SH-SY5Y (cell line): ENCODE measurements at regions not wholly inside any gene's neighbourhood (a gene's known extent, or its start where the extent isn't known, plus 50 kb on each side); places are given as distances from the start of the nearest gene placed in this dataset.

Experiments used
- GATA2 ChIP-seq: IDR thresholded peaks from 2 replicates; pipeline ENCODE4 v1.6.1; 2011; ENCODE audit warnings: mild to moderate bottlenecking, low read depth, low read length
- GATA3 ChIP-seq: IDR thresholded peaks from 2 replicates; pipeline ENCODE4 v1.6.1; 2011; ENCODE audit warnings: low read depth, mild to moderate bottlenecking, low read length, moderate library complexity

DNA sequence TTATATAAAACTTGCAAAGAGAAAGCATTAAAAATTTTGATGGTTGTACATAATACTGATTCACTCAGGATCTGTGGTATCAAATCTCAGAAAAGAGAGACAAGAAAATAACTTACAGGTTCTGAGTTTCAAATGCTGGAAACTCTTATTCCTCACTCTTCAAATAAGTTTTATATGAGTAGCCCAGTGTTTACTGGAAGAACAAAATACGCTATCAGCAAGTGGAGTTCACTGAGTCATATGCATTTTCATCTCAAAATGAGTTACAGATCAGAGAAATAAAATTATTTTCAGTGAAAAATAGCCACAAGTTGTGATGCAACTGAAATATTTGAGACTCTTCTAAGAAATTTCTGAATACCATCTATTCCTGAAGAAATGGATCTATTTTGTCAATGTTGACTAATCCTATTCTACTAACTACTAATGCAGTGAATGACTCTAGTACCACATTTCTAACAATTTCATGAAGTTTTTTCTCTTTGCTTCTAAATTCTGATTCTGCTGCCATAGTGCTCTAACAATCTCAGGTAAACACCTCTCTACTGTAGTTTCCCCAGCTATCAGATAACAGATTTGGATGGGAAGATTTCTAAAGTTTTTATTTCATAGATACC lies 391.7 kb downstream of the ZEB2 start:
- TF ChIP-seq GATA2 (no peak), GATA3 (no peak)

DNA sequence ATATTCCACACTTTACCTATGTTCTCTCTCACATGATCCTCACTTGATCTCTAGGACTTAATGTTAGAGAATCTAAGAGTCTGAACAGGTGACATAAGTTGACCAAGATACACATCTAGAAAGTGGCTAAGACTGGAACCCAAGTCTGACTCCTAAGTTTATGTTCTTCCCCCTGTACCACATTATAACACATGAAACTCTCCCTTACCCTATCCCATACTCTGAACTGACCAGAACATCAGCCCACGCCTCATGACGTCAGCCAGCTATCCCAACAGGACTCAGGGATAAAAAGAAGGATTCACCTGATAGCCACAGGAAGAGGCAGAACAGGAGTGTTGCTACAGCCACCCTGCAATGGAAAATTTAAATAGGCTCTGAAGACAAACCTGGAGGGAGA lies 392.2 kb downstream of the ZEB2 start:
- TF ChIP-seq GATA3 = no peak
- no peak for TF ChIP-seq GATA2

DNA sequence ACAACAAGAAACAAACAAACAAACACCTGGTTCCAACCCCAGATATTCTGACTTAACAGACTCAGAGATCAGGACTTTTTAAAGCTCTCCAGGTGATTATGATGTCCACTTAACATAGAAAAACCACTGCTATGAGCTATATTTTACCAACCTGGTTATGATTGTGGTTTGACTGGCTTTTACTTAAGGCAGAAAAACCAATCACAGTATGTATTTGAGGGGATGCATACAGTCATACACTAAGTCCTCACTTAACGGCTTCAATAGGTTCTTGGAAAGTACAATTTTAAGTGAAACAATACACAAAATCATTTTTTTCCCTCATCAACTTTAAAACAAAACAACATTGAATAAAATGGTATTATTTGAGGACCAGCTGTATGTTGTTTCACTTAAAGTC lies 393.6 kb downstream of the ZEB2 start:
- TF ChIP-seq GATA3 (no peak), GATA2 (no peak)

DNA sequence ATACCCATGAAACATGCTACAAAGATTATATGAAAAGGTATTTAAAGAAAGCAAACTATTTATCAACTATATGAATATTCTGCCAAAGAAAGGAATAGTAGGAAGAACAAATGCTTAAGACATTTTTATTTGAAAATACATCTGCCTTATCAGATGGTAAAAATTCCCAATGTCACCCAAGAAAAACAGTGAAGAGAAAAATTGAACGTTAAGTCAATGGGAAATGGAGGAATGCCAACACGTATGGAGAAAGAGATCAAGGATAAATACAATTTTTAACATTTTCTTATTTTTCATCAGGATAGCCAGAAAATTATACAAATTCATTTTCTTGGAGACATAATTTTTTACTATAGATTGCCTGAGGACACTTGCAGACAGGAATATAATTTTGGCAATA lies 394.2 kb downstream of the ZEB2 start:
- TF ChIP-seq GATA2 (no peak), GATA3 (no peak)

DNA sequence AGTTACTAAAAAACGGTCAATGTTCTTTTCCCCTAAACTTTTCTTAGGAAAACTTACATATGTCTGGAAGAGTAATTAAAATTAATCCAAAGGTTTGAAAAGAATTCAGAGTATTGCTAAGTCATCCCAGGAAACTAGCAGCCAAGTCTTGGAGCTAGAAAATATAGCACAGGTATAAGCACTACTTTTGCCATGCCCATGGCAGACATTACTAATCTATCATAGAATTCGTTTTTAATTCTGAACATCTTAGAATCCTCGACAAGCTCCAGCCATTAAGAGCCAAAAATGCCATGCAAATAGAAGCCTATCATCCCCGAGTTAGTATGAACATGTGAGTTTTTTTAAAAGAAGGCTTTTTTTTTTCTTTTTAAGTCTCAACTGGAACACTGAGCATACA lies 395.0 kb downstream of the ZEB2 start:
- TF ChIP-seq GATA2 = no peak
- no peak for TF ChIP-seq GATA3

DNA sequence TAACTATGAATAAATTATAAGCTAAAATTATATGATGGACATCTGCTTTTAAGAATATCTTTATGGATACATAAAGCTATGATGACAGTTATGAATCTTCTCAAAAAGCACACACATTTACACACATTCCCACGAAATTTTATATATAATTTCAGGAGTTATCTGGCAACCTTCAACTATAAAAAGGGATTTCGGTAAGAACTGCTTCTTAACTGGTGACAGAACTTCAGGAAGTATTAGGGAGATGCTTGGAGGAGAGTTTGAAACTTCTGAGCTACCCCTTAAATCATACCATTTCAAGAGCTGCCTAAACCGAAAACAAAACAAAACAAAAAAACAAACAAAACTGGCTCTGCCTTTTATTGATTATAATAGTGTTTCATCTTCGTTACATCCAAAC lies 399.4 kb downstream of the ZEB2 start:
- TF ChIP-seq GATA3 (no peak), GATA2 (no peak)

DNA sequence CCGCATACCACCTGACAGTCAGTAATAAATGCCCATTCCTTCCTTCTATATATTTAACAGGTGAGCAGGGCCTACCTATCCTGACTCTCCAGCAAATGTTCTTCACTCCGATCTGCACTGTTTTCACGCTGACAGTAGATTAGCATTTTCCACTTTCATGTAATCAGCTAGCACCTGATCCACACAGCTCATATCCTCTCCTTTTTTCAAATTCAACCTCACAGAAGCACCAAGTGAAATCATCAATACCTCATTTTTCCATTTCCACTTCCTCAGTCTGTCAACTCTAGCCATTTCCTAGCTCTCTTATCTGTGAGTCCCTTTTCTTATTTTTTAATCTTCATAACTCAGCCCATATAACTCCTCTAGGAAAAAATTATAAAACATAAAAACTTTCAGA lies 402.8 kb downstream of the ZEB2 start:
- TF ChIP-seq GATA3 (no peak), GATA2 (no peak)

DNA sequence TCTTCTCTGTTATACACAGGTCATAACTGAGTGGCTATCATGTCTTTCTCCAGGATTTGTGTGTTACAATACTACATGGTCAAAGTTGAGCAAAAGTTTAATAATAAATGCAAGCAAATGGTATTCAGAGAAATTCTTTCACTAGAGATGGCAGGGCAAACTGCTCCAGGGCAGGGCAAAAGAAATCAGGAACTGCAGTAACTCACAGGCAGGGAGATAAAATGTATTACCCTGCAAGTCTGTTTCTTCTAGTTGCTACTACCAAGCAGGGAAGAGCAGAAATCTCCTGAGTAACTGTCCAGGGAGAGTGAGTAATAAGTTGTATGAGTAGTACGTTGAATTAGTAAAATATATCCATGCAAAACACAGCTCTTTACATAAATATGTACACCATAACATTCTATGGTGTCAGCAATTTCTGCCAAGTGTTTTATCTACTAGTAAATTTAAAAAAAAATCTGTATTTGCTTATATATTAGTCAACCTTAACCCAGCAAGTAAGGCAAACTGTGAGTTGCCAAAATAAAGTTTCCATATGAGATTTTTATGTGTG lies 404.1 kb downstream of the ZEB2 start:
- no peak for TF ChIP-seq GATA2
- TF ChIP-seq GATA3 = no peak

DNA sequence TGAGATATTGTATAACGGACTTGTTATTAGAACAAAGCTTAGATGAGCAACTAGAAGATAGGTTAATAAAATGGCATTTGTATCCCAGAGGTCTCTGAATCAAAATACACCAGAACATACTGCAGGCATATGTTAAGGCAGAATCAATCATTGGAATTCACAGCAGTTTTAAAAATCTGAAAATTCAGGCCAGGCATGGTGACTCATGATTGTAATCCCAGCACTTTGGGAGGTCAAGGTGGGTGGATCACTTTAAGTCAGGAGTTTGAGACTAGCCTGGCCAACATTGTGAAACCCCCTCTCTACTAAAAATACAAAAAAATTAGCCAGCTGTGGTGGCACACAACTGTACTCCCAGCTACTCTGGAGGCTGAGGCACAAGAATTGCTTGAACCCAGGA lies 405.2 kb downstream of the ZEB2 start:
- TF ChIP-seq GATA3 = no peak
- no peak for TF ChIP-seq GATA2

DNA sequence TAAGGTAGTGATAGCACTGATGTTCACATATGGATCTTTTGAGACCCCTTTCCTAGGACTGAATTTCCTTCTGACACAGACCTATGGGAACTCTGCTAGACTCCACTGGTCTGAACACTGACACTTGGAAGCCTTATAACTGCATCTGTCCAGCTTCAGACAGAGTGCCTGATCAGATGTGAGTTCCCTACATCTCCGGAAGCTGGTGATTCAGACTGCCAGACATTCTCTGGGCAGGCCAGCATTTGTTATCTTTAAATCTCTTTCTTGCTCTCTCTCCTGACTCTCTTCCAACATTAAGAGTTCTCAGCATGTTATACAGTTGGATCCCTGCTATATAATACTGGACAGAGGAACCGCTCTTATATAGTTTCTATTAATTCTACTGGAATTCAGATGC lies 408.5 kb downstream of the ZEB2 start:
- TF ChIP-seq GATA3 = no peak
- no peak for TF ChIP-seq GATA2

DNA sequence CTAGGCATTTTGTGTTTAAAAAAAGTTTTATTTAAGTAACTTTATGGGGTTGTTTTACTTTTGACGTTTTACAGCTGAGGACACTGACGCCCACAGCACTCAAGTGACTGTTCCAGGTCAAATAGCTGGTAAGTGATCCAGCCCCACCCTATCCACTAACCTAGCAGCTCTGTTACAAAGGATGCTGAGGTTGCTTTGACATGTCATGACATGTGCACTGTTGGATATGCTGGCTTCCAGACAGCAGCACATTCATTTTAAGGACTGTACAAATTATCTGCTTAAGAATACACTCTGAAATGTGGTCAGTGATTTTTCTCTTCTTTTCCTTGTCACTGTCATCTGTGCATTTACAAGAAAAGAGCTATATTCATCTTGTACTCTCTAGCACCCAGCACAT lies 417.5 kb downstream of the ZEB2 start:
- TF ChIP-seq GATA2 (no peak), GATA3 (no peak)

DNA sequence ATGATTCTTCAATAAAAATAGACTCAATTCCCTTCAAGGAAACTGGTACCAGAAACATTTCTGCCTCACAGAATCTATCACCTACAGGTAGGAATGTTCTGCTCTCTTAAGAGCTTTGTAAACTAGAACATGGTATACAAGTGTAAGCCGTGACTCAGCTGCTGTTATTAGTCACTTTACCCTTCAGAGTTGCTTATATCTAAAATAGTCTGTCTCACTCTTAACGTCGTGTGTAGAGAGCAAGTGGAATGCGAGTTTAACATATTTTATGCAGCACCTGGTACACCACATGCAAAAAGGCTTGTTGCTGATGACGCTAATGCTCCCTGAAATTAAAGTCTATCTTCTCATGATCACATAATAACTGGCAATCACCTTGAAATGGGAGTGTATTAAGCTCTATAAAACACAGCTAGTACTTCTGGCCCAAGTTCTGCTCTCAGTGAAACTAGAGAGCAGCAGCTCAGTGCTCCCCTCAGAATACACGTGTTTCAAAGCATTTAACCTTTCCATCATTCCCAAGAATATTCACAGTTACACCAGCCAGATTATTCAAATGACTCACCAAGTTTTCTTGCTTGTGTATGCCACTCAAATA lies 420.0 kb downstream of the ZEB2 start:
- TF ChIP-seq GATA2 = no peak
- TF ChIP-seq GATA3 = no peak

DNA sequence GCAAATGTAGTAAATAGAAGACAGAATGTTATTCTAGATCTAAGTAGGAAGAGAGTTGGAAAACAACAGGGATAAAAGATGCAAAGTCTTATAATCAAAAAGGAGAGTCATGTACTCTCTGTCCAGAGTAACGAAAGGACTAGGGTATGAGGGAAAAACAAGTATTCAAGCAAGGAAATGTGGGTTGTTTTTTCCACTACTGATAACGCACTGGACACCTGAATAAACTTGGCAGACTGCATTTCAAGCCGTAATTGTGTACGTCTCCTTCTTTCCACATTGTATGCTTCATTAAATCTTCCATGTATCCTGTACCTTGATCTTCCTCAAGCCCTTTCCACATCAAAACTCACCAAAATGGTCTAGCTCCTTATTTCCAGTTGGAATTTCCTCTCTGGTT lies 420.6 kb downstream of the ZEB2 start:
- TF ChIP-seq GATA2 = no peak
- no peak for TF ChIP-seq GATA3

DNA sequence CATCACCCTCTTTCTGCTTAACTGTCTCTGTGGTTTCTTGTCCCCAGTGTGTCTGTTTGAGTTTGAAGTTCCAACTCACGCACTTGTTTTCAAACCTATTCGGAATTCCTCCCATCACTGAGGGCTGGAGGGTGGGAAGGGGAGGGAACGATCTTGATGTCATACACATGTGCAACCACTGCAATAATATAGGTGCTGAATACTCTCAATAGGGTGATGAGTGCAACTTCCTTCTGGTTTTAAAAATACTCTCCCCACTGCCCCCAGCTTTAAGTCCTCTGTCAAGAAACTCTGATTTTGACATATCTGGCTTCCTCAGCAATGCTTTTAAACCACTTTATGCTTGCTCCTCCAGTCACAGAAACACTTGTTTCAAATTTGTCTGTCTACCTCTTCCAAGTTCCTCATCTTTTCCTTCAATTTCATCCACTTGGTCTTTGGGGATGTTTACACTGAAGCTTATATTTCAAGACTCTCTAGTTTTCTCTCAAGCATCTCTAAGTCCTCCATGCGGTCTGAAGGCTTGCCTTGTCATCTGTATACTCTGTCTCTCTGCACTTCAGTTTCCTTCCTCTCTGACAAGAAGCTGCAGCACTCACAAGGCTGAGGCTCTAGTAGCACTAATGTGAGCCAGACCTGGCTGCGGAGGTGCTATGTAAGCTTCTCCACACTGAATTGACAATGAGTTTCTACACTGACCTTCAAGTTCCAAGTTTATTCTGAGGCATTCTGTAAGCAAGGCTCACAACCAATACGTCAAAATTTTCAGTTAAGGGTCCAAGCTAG lies 422.3 kb downstream of the ZEB2 start:
- TF ChIP-seq GATA2 (no peak), GATA3 (no peak)

DNA sequence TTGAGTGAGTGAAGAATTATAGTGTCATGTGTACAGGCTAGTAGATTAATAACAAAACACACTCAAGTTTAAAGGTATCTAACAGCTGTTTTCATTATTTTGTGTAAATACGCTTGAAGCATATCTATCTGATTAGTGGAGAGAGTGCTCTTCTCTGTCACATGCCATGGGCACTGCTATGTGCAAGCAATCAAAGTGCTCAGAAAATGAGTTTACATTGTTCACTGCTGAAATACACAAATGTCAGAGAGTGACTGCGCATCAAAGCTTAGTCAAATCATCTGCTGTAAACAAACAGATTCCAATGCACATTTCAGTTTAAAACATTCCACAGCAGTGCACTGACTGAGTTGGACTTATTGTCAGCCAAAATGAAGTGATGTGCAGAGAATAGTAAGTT lies 423.4 kb downstream of the ZEB2 start:
- no peak for TF ChIP-seq GATA3
- TF ChIP-seq GATA2 = no peak
